ENCODE measurements at regions not wholly inside any gene's neighbourhood (a gene's known extent, or its start where the extent isn't known, plus 50 kb on each side); places are given as distances from the start of the nearest gene placed in this dataset.
A peak's percentile ranks its signal among the peaks of the same experiment; 100 is the strongest.
"Not testable (repeated sequence)": the region's sequence is repeated elsewhere in the genome, so short reads cannot be mapped to it uniquely, and the experiment has no call there.

GRCh38 chr18:65671621-65672415 is 79.0 kb upstream of the CDH7 start:
- peak; percentile 69 for DNase-seq (ENCODE audit: low spot score)

- DNase-seq (ENCODE audit: low spot score): not testable (repeated sequence)
Observed at GRCh38 chr18:65670145-65670544, 80.7 kb upstream of the CDH7 start.

- DNase-seq (ENCODE audit: low spot score): no peak
Observed at GRCh38 chr18:65661391-65661790, 89.4 kb upstream of the CDH7 start.

- no peak for DNase-seq (ENCODE audit: low spot score)
Observed at GRCh38 chr18:65659912-65660311, 90.9 kb upstream of the CDH7 start.

GRCh38 chr18:65659312-65659711 is 91.5 kb upstream of the CDH7 start:
- DNase-seq (ENCODE audit: low spot score): no peak

- DNase-seq (ENCODE audit: low spot score): no peak
Observed at GRCh38 chr18:65651192-65651591, 99.6 kb upstream of the CDH7 start.

- DNase-seq (ENCODE audit: low spot score): no peak
Observed at GRCh38 chr18:65632236-65632635, 118.6 kb upstream of the CDH7 start.

- DNase-seq (ENCODE audit: low spot score): no peak
Observed at GRCh38 chr18:65631766-65632165, 119.0 kb upstream of the CDH7 start.

- no peak for DNase-seq (ENCODE audit: low spot score)
Observed at GRCh38 chr18:65628390-65628789, 122.4 kb upstream of the CDH7 start.

- no peak for DNase-seq (ENCODE audit: low spot score)
Observed at GRCh38 chr18:65623676-65624075, 127.1 kb upstream of the CDH7 start.

GRCh38 chr18:65622436-65622835 is 128.4 kb upstream of the CDH7 start:
- no peak for DNase-seq (ENCODE audit: low spot score)

- no peak for DNase-seq (ENCODE audit: low spot score)
Observed at GRCh38 chr18:65620076-65620696, 130.6 kb upstream of the CDH7 start.

GRCh38 chr18:65610939-65611338 is 139.9 kb upstream of the CDH7 start:
- no peak for DNase-seq (ENCODE audit: low spot score)

- DNase-seq (ENCODE audit: low spot score): no peak
Observed at GRCh38 chr18:65608471-65608870, 142.3 kb upstream of the CDH7 start.

GRCh38 chr18:65607161-65607560 is 143.7 kb upstream of the CDH7 start:
- DNase-seq (ENCODE audit: low spot score): no peak

- DNase-seq (ENCODE audit: low spot score): no peak
Observed at GRCh38 chr18:65606551-65607130, 144.2 kb upstream of the CDH7 start.

- not testable (repeated sequence) for DNase-seq (ENCODE audit: low spot score)
Observed at GRCh38 chr18:65605352-65605751, 145.5 kb upstream of the CDH7 start.

GRCh38 chr18:65601775-65602174 is 149.0 kb upstream of the CDH7 start:
- no peak for DNase-seq (ENCODE audit: low spot score)

- DNase-seq (ENCODE audit: low spot score): no peak
Observed at GRCh38 chr18:65592435-65592834, 158.4 kb upstream of the CDH7 start.

GRCh38 chr18:65587491-65587890 is 163.3 kb upstream of the CDH7 start:
- DNase-seq (ENCODE audit: low spot score): no peak

- DNase-seq (ENCODE audit: low spot score): not testable (repeated sequence)
Observed at GRCh38 chr18:65582094-65582493, 168.7 kb upstream of the CDH7 start.

- no peak for DNase-seq (ENCODE audit: low spot score)
Observed at GRCh38 chr18:65568866-65569265, 181.9 kb upstream of the CDH7 start.

- DNase-seq (ENCODE audit: low spot score): no peak
Observed at GRCh38 chr18:65567372-65567771, 183.4 kb upstream of the CDH7 start.
